ENCODE measurements at regions not wholly inside any gene's neighbourhood (a gene's known extent, or its start where the extent isn't known, plus 50 kb on each side); places are given as distances from the start of the nearest gene placed in this dataset.
"Not testable (repeated sequence)": the region's sequence is repeated elsewhere in the genome, so short reads cannot be mapped to it uniquely, and the experiment has no call there.

GRCh38 chr5:104045987-104046386 is 483.4 kb upstream of the NUDT12 start (continued):
- TF ChIP-seq PBX3 (CRISPR knock-in tag; IDR thresholded peaks at IDR 0.05): no peak

- POLR2A ChIA-PET; H3K27ac ChIP-seq (ENCODE audit: extremely low read depth, low read depth, low read length); CTCF ChIA-PET; H3K9me3 ChIP-seq (ENCODE audit: control insufficient read depth, insufficient read depth, low read depth, low read length); H3K4me1 ChIP-seq (ENCODE audit: control insufficient read depth, insufficient read depth, low read length); H3K36me3 ChIP-seq (ENCODE audit: control insufficient read depth in 2 of 2, insufficient read depth in 1 of 2, low read length in 2 of 2); H3K4me3 ChIP-seq (ENCODE audit: low read depth, low read length): not testable (repeated sequence)
Observed at GRCh38 chr5:104039871-104040270, 477.3 kb upstream of the NUDT12 start.

- POLR2A ChIA-PET; H3K9me3 ChIP-seq (ENCODE audit: control insufficient read depth, insufficient read depth, low read depth, low read length); H3K36me3 ChIP-seq (ENCODE audit: control insufficient read depth in 2 of 2, insufficient read depth in 1 of 2, low read length in 2 of 2); H3K27ac ChIP-seq (ENCODE audit: extremely low read depth, low read depth, low read length); H3K4me3 ChIP-seq (ENCODE audit: low read depth, low read length); CTCF ChIA-PET; H3K4me1 ChIP-seq (ENCODE audit: control insufficient read depth, insufficient read depth, low read length): not testable (repeated sequence)
Observed at GRCh38 chr5:104037136-104037535, 474.5 kb upstream of the NUDT12 start.

GRCh38 chr5:104033186-104033585 is 470.6 kb upstream of the NUDT12 start:
- H3K27ac ChIP-seq (ENCODE audit: extremely low read depth, low read depth, low read length); H3K36me3 ChIP-seq (ENCODE audit: control insufficient read depth in 2 of 2, insufficient read depth in 1 of 2, low read length in 2 of 2); H3K9me3 ChIP-seq (ENCODE audit: control insufficient read depth, insufficient read depth, low read depth, low read length); H3K4me1 ChIP-seq (ENCODE audit: control insufficient read depth, insufficient read depth, low read length); CTCF ChIA-PET; H3K4me3 ChIP-seq (ENCODE audit: low read depth, low read length); POLR2A ChIA-PET: not testable (repeated sequence)

- ChIA-PET CTCF (no interaction called here), POLR2A (no interaction called here)
- Histone ChIP-seq H3K4me3 (ENCODE audit: low read depth, low read length) (no peak overlapping the region), H3K27ac (ENCODE audit: extremely low read depth, low read depth, low read length) (no peak overlapping the region), H3K36me3 (ENCODE audit: control insufficient read depth in 2 of 2, insufficient read depth in 1 of 2, low read length in 2 of 2) (no peaks in the 10 kb centered on the region), H3K9me3 (ENCODE audit: control insufficient read depth, insufficient read depth, low read depth, low read length) (no peaks in the 10 kb centered on the region), H3K4me1 (ENCODE audit: control insufficient read depth, insufficient read depth, low read length) (no peaks in the 10 kb centered on the region)
- no peak for TF ChIP-seq ZXDB (tag by site-specific recombination; IDR thresholded peaks at IDR 0.05)
- no peak for TF ChIP-seq ZNF76 (tag by site-specific recombination; IDR thresholded peaks at IDR 0.05; ENCODE audit: borderline replicate concordance, low read depth)
- TF ChIP-seq MZF1 (tag by site-specific recombination; IDR thresholded peaks at IDR 0.05; ENCODE audit: borderline replicate concordance): no peak
- TF ChIP-seq ZNF132 (tag by site-specific recombination; IDR thresholded peaks at IDR 0.05; ENCODE audit: borderline replicate concordance): no peak
- TF ChIP-seq ZNF280C (tag by site-specific recombination; IDR thresholded peaks at IDR 0.05): no peak
- TF ChIP-seq GLIS2 (tag by site-specific recombination; IDR thresholded peaks at IDR 0.05): no peak
- no peak for TF ChIP-seq ZBTB49 (tag by site-specific recombination; IDR thresholded peaks at IDR 0.05; ENCODE audit: low read depth)
- no peak for TF ChIP-seq ZNF221 (tag by site-specific recombination; IDR thresholded peaks at IDR 0.05; ENCODE audit: borderline replicate concordance)
- no peak for TF ChIP-seq ZNF529 (tag by site-specific recombination; IDR thresholded peaks at IDR 0.05; ENCODE audit: insufficient replicate concordance)
- TF ChIP-seq ZNF354C (tag by site-specific recombination; IDR thresholded peaks at IDR 0.05; ENCODE audit: borderline replicate concordance, low read depth): no peak
Observed at GRCh38 chr5:104024538-104024937, 461.9 kb upstream of the NUDT12 start.

Data from HEK293 (cell line).